NCI-H1694 (cell line): ENCODE measurements at regions not wholly inside any gene's neighbourhood (a gene's known extent, or its start where the extent isn't known, plus 50 kb on each side); places are given as distances from the start of the nearest gene placed in this dataset.
"Not testable (repeated sequence)": the region's sequence is repeated elsewhere in the genome, so short reads cannot be mapped to it uniquely, and the experiment has no call there.

Experiments used
- DNase-seq: peaks from one replicate; lab custom pipeline; 2025; lab: John Stamatoyannopoulos, UW

DNA sequence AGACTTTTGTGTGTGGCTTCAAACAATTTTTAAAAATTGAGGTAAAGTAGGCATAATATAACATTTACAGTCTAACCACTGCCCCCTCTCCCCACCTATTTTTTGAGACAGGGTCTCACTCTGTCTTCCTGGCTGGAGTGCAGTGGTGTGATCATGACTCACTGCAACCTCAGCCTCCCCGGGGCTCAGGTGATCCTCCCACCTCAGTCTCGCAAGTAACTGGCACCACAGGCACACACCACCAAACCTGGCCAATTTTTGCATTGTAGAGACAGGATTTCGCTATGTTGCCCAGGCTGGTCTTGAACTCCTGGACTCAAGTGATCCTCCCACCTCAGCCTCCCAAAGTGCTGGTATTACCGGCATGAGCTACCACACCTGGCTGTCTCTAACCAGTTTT, 161.8 kb downstream of the GOSR1 start:
- DNase-seq, result not testable (repeated sequence)

DNA sequence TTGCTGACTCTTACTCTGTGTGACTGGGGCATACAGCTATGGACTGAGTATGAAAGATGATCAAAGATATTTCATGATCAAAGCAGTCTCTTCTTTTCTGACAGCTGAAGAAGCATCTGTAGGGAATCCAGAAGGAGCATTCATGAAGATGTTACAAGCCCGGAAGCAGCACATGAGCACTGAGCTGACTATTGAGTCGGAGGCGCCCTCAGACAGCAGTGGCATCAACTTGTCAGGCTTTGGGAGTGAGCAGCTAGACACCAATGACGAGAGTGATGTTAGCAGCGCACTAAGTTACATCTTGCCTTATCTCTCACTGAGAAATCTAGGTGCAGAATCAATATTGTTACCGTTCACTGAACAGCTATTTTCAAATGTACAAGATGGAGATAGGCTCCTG, 154.4 kb downstream of the GOSR1 start:
- not testable (repeated sequence) for DNase-seq

DNA sequence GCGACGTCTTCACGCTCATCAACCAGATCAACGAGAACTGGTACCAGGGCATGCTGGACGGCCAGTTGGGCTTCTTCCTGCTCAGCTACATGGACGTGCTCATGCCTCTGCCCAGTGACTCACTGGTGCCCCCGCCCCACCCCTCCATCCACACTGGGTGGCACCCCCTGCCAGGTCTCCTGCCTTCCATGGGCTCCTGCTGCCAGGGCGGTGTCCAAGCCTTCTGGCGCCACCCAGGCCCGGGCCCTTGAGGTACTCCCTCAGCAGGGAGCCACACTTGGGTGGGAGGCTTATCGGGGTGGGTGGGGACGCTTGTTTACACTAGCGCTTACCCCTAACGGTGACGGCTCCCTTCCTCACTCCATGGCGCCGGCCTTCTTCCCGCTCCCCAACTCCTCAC, 148.2 kb downstream of the GOSR1 start:
- not testable (repeated sequence) for DNase-seq

DNA sequence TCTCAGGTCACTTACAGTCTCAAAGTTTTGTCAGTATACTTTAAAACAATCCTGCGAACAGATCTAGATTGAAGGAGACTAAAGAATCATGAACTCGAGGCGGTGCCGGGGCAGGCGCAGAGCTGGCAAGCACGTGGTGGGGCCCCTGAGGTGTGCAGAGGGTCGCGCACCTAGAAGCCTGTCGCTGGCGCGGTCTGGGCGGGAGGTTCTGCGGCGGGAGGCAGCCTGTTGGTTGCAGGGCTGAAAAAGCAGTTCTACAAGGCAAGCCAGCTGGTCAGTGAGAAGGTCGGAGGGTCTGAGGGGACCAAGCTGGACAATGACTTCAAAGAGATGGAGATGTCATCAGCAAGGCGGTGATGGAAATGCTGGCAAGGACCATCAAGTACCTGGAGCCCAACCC, 147.0 kb downstream of the GOSR1 start:
- DNase-seq, result not testable (repeated sequence)

DNA sequence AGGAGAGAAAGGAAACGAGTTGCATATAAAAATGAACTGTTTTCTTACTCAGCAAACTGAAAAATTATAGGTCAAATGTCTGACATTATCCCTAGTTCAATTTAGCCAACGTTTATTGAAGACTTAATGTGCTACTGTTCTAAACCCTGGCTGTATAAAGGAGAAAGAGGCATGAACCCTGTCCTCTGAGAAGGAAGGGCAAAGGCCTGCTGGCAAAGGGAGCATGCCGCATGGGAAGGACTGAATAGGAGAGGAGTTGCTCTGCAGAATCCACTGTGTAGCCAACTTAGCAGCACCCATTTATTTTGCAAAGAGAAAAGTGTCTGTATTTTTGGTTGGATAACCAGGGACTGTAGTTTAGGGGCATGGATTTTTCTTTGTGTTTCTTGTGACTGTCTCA, 132.5 kb downstream of the GOSR1 start:
- DNase-seq, result not testable (repeated sequence)

DNA sequence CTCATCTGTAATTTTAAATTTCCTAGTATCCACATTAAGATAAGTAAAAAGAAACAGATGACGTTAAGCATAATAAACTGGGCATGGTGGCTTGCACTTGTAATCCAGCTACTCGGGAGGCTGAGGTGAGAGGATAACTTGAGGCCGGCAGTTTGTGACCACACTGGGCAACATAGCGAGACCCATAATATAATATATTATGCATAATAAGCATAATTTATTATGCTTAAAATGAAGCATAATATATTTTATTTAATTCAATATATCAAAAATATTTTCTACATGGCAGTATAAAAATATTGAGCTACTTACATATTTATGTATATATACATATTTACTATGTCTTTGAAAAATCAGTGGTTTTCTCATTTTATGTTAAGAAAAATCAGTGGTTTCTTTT, 128.3 kb downstream of the GOSR1 start:
- DNase-seq, result no peak

DNA sequence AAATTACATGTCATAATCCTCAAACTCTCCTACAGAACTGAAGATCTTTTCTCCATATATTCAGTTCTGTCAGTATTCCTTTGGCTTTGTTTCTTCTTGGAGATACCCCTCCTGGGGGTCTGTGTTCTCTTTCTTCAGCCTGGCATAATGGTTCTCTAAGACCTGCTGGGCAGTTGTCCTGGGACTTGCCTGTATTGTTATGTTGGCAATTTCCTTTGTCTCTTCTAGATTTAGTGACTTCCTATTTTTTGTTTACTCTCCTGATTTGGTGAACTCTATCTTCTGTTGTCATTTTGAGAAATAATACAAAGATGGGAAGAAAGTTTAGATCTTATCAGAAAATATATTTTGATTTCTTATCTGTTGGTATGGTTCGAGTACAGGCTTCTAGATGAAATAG, 127.8 kb downstream of the GOSR1 start:
- no peak for DNase-seq

DNA sequence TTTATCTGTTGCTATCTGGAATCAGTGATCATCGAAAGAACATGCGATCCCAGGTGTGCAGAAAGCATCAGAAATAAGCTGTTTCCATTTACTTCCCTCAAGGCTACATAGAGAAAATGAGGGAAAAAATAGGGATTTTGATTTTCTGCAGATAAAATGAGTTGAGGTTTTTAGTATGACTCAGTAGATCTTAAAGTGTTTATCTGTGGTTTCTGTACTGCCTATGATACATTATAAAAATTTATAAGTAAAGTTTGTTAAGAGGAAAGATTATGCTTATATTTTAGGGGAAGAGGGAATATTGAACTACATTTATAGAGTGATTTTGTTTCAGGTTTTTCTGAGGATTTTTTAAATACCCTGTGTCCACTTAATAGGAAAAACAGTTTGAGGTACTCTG, 125.2 kb downstream of the GOSR1 start:
- DNase-seq, result not testable (repeated sequence)

DNA sequence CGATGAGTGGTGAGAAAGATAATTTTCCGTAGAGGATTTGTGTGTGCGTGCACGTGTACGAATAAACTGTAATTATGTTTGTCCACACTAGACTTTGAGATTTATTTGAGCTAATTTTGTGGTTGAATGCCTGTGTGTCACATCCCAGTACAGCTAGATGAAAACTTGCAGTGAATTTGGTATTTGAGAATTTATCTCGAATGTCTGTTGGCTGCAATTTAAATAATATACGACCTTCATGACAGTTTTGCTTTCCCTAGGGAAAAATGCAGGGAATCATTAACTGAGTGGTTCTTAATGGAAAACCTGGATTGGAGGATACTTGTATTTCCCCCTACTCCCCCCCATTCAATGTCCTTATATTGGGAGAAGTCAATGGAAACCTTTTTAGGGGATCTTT, 124.8 kb downstream of the GOSR1 start:
- DNase-seq, result not testable (repeated sequence)

DNA sequence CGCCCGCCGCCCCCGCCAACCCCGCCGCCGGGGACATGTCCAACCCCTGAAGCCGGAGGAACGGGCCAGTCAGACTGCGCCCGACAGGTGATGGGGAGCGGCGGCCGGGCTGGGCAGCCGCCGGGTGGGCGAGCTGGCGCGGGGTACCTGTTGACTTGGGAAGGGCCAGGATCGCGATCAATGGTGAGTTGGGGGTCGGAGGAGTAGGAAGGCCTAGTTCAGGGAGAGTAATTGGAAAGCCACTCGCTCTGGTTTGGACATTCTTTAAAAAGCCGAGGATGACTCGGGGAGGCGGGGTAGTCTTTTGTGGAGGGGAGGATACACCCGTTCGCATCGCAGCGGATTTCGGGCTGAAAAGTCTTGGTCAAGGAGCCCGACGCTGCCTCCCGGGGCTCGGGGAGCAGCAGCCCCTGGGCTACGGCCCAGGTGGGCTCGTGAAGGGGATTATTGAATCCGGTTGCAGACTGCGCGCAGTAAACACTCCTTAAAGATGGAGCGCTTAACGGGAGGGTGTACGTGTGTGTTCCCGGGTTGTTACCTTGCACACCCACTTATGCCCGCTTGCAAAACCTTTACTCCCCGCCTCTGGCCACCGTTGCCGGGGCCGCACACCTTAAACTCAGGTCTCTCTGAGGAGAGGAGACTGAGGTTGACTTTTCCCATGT, 123.8 kb downstream of the GOSR1 start:
- no peak for DNase-seq

DNA sequence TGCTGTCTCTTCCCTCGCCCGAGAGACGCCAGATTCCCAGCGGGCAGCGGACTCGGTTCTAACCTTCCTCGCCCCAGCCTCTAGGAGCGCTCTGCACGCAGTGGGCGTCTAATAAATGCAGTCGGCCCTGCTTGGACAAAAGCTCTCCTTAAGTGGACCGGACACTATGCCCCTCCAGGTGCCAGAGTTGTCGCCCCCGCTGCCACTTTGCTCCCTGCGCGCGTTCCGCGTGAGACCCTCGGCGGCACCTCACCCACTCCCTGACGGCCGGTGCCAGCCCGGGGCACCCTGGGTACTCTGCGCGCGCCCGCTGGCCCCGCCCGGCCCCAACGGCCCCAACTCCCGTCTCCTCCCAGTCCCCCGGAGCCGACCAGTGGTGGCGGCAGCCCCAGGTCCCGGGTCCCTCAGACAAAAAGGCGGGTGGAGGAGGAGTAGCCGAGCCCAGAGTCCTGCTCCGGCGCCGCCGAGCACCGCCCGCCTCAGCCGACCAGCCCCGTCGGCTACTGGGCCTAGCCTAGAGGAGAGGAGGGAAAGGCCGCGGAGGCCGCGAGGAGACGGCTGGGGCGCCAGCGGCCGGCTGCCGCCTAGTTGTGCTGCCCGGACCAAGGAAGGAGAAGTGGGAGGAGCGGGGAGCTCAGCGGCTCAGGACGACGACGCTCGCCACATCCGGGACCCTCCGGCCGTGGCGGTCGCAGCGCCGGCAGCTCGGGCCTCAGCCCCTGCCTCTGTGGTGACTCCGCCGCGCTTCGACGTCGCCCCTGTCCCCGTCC, 123.0 kb downstream of the GOSR1 start:
- peak; percentile 73 for DNase-seq

DNA sequence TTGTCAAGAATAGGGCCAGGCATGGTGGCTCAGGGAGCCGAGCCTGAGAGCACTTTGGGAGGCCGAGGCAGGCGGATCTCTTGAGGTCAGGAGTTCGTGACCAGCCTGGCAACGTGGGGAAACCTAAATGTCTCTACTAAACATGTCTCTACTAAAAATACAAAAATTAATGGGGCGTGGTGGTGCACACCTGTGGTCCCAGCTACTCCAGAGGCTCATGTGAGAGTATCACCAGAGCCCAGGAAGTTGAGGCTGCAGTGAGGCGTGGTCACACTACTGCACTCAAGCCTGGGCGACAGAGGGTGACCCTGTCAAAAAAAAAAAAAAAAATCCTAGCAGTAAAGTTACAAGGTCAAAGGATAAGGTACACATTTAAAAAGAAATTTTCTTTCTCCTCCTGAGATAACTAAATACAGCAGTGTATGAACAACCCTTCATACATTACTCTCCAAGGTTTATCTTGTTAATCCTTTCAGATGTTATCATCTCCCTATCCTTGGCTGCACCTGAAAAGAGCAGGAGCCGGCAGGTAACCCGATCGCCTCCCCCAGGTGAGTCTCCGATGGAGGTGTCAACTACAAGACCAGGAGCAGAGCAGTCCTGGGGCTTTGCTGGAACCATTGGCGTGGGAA, 122.3 kb downstream of the GOSR1 start:
- no peak for DNase-seq

DNA sequence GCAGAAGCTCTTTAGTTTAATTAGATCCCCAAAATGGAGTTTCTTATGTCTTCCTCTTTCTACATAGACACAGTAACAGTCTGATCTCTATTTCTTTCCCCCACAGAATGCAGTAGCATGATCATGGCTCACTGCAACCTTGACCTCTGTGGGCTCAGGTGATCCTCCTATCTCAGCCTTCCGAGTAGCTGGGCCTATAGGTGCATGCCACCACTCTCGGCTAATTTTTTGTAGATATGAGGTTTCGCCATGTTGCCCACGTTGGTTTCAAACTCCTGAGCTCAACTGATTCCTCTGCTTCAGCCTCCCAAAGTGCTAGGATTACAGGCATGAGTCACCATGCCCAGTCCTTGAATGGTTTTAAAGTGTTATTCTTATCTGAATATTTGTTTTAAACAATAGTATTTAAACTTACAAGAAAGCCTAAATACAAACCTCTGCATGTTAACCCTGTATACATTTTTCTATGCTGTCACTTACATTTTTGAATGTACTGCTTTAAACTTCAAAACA, 120.6 kb downstream of the GOSR1 start:
- no peak for DNase-seq

DNA sequence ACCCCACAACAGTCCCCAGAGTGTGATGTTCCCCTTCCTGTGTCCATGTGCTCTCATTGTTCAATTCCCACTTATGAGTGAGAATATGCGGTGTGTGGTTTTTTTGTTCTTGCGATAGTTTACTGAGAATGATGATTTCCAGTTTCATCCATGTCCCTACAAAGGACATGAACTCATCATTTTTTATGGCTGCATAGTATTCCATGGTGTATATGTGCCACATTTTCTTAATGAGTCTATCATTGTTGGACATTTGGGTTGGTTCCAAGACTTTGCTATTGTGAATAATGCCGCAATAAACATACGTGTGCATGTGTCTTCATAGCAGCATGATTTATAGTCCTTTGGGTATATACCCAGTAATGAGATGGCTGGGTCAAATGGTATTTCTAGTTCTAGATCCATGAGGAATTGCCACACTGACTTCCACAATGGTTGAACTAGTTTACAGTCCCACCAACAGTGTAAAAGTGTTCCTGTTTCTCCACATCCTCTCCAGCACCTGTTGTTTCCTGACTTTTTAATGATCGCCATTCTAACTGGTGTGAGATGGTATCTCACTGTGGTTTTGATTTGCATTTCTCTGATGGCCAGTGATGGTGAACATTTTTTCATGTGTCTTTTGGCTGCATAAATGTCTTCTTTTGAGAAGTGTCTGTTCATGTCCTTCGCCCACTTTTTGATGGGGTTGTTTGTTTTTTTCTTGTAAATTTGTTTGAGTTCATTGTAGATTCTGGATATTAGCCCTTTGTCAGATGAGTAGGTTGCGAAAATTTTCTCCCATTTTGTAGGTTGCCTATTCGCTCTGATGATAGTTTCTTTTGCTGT, 120.0 kb downstream of the GOSR1 start:
- DNase-seq, result not testable (repeated sequence)

DNA sequence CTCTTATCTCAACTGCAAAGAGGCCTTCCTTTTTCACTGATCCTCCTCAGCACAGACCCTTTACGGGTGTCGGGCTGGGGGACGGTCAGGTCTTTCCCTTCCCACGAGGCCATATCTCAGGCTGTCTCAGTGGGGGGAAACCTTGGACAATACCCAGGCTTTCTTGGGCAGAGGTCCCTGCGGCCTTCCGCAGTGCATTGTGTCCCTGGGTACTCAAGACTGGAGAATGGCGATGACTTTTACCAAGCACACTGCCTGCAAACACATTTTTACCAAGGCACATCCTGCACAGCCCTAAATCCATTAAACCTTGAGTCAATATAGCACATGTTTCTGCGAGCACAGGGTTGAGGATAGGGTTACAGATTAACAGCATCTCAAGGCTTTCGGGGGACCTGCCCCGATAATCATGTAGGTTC, 117.8 kb downstream of the GOSR1 start:
- not testable (repeated sequence) for DNase-seq

DNA sequence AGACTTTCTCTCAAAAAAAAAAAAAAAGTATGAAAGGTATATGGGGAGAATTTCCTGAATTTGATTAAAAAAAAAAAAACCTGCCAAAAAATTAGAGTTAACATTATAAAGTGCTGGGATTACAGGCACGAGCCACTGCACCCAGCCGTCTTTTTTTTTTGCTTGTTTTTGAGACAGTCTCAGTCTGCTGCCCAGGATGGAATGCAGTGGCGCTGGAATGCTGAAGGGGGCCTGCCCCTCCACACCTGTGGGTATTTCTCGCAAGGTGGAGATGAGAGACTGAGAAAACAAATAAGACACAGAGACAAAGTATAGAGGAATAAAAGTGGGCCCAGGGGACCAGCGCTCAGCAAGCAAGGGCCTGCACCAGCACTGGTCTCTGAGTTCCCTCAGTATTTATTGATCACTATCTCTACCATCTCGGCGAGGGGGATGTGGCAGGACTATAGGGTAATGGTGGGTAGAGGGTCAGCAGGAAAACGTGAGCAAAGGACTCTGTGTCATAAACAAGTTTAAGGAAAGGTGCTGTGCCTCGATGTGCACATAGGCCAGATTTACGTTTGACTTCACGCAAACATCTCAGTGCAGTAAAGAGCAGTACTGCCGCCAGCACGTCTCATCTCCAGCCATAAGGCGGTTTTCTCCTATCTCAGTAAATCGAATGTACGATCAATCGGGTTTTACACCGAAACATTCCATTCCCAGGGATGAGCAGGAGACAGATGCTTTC, 117.2 kb downstream of the GOSR1 start:
- no peak for DNase-seq

DNA sequence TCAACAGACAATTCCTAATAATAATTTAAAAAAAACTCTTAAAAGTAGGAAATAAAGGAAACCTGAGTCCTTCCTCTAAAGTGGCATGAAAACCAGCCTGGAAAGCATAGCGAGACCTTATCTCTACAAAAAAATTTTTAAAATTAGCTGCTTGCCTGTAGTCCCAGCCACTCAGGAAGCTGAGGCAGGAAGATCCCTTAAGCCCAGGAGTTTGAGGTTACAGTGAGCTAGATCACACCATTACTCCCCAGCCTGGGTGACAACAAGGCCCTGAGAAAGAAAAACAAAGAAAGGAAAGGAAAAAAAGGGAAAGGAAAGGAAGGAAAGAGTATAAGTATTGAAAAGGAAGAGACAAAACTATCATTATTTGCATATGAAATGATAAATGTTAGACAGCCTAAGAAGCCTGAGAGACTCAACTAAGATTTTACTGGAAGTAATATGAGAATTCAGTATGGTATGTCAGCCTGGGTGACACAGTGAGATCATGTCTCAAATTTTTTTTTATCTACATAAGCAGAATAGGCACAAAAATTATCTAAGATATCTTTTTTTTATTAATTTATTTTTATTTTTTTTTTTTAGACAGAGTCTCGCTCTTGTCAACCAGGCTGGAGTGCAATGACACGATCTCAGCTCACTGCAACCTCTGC, 113.0 kb downstream of the GOSR1 start:
- no peak for DNase-seq

DNA sequence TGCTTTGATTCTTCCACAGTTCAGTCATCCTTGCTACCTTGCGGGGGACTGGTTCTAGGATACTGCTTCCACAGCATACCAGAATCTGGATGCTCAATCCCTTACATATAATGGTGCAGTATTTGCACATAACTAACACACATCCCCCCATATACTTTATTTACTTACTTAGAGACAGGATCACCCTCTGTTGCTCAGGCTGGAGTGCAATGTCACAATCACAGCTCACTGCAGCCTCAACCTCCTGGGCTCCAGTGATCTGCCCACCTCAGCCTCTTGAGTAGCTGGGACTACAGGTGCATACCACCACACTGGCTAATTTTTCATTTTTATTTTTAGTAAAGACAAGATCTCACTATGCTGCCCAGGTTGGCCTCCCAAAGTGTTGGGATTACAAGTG, 112.2 kb downstream of the GOSR1 start:
- DNase-seq, result no peak

DNA sequence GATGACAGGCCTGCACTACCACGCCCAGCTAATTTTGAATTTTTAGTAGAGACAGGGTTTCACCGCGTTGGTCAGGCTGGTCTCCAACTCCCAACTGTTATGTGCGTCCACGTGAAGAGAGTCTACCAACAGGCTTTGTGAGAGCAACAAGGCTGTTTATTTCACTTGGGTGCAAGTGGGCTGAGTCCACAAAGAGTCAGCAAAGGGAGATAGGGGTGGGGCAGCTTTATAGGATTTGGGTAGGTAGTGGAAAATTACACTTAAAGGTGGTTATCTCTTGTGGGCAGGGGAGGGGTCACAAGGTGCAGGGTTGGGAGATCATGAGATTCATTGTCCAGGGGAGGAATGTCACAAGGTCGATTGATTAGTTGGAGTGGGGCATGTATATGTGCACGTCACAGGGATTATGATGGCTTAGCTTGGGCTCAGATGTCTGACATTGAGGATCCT, 111.6 kb downstream of the GOSR1 start:
- no peak for DNase-seq

DNA sequence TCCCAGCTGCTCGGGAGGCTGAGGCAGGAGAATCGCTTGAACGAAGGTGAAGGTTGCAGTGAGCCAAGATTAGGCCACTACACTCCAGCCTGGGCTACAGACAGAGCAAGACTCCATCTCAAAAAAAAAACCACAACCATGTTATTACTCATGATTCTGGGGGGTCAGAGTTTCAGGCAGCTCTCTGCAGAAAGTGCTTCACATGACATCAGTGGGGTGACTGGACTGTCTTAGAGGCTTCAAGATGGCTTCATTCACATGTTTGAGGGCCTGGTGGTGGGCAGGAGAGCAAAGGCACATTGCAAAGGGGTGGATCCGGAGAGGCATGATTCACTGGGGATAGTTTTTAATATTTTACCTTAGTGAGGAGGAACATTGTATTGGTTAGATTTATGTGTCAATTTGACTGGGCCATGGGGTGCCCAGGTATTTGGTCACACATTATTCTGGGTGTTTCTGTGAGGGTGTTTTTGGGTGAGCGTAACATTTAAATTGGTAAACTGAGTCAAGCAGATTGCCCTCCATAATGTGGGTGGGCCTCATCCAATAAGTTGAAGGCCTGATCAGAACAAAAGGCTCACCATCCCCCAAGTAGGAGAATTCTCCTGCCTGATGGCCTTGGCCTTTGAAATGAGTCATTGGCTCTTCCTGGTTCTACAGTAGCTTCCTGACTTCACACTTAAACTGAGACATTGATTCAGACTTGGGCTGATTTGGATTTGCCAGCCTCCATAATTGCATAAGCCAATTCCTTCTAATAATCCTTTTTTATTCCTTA, 109.8 kb downstream of the GOSR1 start:
- no peak for DNase-seq
